Upper lobe of right lung (tissue), 1 donor: ENCODE measurements at regions not wholly inside any gene's neighbourhood (a gene's known extent, or its start where the extent isn't known, plus 50 kb on each side); places are given as distances from the start of the nearest gene placed in this dataset.

ENCODE experiments used
- ATAC-seq: fragments of 200-7000 bp; cut with Tn5 transposase; one replicate; pipeline ENCODE4 v1.9.1; 2020; ENCODE audit warnings: mild to moderate bottlenecking, moderate library complexity
- DNase-seq: peaks from one replicate; pipeline ENCODE4 v3.0.0-alpha.2; 2020
- H3K27ac ChIP-seq: fragments of 200-600 bp; one replicate; pipeline ENCODE4 v1.8.0; 2022
- H3K27me3 ChIP-seq: fragments of 200-600 bp; one replicate; pipeline ENCODE4 v1.8.0; 2022; ENCODE audit warnings: mild to moderate bottlenecking
- H3K36me3 ChIP-seq: fragments of 200-600 bp; one replicate; pipeline ENCODE4 v1.8.0; 2022
- H3K4me1 ChIP-seq: fragments of 200-600 bp; one replicate; pipeline ENCODE4 v1.8.0; 2022
- H3K4me3 ChIP-seq: fragments of 200-600 bp; one replicate; pipeline ENCODE4 v1.8.0; 2022; ENCODE audit warnings: mild to moderate bottlenecking
- H3K9me3 ChIP-seq: fragments of 200-600 bp; one replicate; pipeline ENCODE4 v1.8.0; 2022
- CTCF ChIP-seq: fragments of 200-600 bp; IDR thresholded peaks from one replicate; pipeline ENCODE4 v1.8.0; 2022; ENCODE audit warnings: antibody characterized with exemption
- intact Hi-C: fragments of 100-400 bp; cut with DNase I; formaldehyde crosslinking; loops from one replicate; pipeline ENCODE4 v1.11.0; 2022
- donor health status: DM: no; HTN: yes; CAD: no; lungs with severe emphysema.

DNA sequence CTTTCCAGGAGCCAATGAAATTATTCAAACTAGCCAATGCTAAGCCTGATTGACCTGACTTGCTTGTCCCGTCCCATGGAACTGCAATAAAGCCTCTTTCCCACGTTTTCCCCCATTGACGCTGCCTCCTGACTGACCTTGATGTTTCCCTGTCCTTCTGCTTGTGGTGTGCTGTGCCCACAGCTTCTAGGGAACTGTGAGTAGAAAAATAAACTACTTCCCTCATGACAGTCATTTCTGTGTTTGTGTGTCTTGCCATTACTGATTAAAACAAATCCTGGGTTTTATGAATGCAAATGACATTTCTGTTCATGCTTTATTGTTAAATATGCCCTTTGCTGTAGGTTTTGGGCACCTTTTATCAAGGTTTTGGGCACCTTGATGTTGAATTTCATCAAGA, 91.3 kb upstream of the ABI1 start:
- Histone ChIP-seq H3K4me1 (no peaks in the 10 kb centered on the region), H3K36me3 (no peaks in the 10 kb centered on the region), H3K9me3 (no peaks in the 10 kb centered on the region), H3K27ac (no peak overlapping the region), H3K4me3 (no peak overlapping the region), H3K27me3 (no peaks in the 10 kb centered on the region)
- DNase-seq = no peak
- intact Hi-C loops = no loop called here
- no peak for TF ChIP-seq CTCF
- no peak for ATAC-seq

GRCh38 chr10:26951650-26952049, 90.9 kb upstream of the ABI1 start:
- ATAC-seq = no peak
- no peak for DNase-seq
- Histone ChIP-seq H3K4me1 (no peaks in the 10 kb centered on the region), H3K36me3 (no peaks in the 10 kb centered on the region), H3K9me3 (no peaks in the 10 kb centered on the region), H3K4me3 (no peak overlapping the region), H3K27me3 (no peaks in the 10 kb centered on the region), H3K27ac (no peak overlapping the region)
- TF ChIP-seq CTCF = no peak
- intact Hi-C loops = no loop called here

GRCh38 chr10:26950934-26951333, 90.2 kb upstream of the ABI1 start:
- no peak for TF ChIP-seq CTCF
- no peaks in the 10 kb centered on the region for H3K9me3 ChIP-seq
- no peak for DNase-seq
- no peaks in the 10 kb centered on the region for H3K36me3 ChIP-seq
- H3K27ac ChIP-seq = no peak overlapping the region
- no peak for ATAC-seq
- intact Hi-C loops = no loop called here
- H3K27me3 ChIP-seq = peaks cover 5% of the 10 kb centered on the region
- no peaks in the 10 kb centered on the region for H3K4me1 ChIP-seq
- no peak overlapping the region for H3K4me3 ChIP-seq

- Histone ChIP-seq H3K9me3 (no peaks in the 10 kb centered on the region), H3K27ac (no peak overlapping the region), H3K4me3 (no peak overlapping the region), H3K36me3 (no peaks in the 10 kb centered on the region), H3K27me3 (peaks cover 11% of the 10 kb centered on the region), H3K4me1 (no peaks in the 10 kb centered on the region)
- peak; percentile 59 for DNase-seq
- no peak for TF ChIP-seq CTCF
- intact Hi-C loops = no loop called here
- ATAC-seq = peak; percentile 41
These were observed 85.5 kb upstream of the ABI1 start for GRCh38 chr10:26946102-26946811.

DNA sequence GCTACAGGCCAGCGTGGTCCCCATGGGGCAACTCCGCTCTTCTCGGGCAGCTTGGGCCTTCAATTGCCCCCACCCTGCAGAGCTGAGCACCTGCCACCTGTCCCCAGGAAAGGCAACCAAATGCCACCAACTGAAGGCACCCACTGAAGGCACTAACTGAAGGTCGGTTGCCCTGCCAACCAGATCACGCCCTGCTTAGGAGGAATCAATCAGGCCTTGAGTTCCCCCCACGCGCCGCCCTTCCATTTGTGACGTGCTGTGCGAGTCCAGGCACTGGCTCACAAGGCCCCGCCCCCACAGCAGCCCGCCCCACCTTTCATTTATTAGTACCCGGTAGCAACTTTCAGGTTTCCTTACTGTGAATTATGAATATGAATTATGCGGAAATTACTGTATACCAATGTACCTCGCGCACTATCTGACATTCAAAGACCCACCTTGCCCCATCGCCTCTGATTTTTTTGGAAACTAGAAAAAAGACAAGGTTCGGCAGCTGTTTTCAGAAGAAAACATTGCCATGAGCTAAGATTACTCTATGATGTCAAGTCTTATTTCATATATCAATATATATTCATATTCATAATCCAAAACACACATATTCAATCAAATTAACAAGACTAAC, 83.6 kb upstream of the ABI1 start:
- Histone ChIP-seq H3K36me3 (no peaks in the 10 kb centered on the region), H3K4me3 (no peak overlapping the region), H3K27me3 (peaks cover 11% of the 10 kb centered on the region), H3K27ac (no peak overlapping the region), H3K9me3 (no peaks in the 10 kb centered on the region), H3K4me1 (no peaks in the 10 kb centered on the region)
- intact Hi-C loops = no loop called here
- no peak for DNase-seq
- no peak for TF ChIP-seq CTCF
- no peak for ATAC-seq
